ENCODE measurements at regions not wholly inside any gene's neighbourhood (a gene's known extent, or its start where the extent isn't known, plus 50 kb on each side); places are given as distances from the start of the nearest gene placed in this dataset.

- no peak for TF ChIP-seq CTCF (IDR thresholded peaks at IDR 0.05; ENCODE audit: low read depth, low read length)
- no peak for TF ChIP-seq POLR2A (IDR thresholded peaks at IDR 0.05; ENCODE audit: extremely low read depth, insufficient read length)
Measured at GRCh38 chr11:129734654-129735053, 81.0 kb upstream of the TMEM45B start.

All from NB4 (cell line).